ENCODE measurements at regions not wholly inside any gene's neighbourhood (a gene's known extent, or its start where the extent isn't known, plus 50 kb on each side); places are given as distances from the start of the nearest gene placed in this dataset.
"Not testable (repeated sequence)": the region's sequence is repeated elsewhere in the genome, so short reads cannot be mapped to it uniquely, and the experiment has no call there.

GRCh38 chr3:111006485-111006884 is 65.1 kb upstream of the NECTIN3 start:
- TF ChIP-seq CTCF, POLR2AphosphoS5, POLR2A, EP300 (IDR thresholded peaks at IDR 0.05): not testable (repeated sequence)
